ENCODE measurements at regions not wholly inside any gene's neighbourhood (a gene's known extent, or its start where the extent isn't known, plus 50 kb on each side); places are given as distances from the start of the nearest gene placed in this dataset.

DNA sequence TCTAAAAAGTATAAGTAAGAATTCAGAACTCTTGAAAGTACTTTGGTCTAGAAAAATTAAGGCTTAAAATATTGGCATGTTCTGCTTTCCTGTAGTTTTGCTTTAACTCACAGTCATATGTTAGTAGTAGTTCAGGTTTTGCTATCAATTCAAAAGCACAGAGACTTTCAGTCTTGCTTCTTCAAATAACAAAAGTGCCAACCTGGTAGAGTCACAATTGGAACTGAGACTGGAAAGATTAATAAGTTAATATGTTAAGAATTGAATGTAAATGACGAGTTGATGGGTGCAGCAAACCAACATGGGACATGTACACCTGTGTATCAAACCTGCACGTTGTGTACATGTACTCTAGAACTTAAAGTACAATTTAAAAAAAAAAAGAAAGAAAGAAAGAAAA, 822.3 kb downstream of the MTRR start:
- 69 to 77% (median 76%) methylated on average over 2 of the region's 2 CpGs for WGBS, 5 donors
- TF ChIP-seq POLR2AphosphoS5 (IDR thresholded peaks at IDR 0.05) (no peak), POLR2A (IDR thresholded peaks at IDR 0.05) (no peak)
- TF ChIP-seq, protein P1, sequence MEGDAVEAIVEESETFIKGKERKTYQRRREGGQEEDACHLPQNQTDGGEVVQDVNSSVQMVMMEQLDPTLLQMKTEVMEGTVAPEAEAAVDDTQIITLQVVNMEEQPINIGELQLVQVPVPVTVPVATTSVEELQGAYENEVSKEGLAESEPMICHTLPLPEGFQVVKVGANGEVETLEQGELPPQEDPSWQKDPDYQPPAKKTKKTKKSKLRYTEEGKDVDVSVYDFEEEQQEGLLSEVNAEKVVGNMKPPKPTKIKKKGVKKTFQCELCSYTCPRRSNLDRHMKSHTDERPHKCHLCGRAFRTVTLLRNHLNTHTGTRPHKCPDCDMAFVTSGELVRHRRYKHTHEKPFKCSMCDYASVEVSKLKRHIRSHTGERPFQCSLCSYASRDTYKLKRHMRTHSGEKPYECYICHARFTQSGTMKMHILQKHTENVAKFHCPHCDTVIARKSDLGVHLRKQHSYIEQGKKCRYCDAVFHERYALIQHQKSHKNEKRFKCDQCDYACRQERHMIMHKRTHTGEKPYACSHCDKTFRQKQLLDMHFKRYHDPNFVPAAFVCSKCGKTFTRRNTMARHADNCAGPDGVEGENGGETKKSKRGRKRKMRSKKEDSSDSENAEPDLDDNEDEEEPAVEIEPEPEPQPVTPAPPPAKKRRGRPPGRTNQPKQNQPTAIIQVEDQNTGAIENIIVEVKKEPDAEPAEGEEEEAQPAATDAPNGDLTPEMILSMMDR (IDR thresholded peaks at IDR 0.05 in 8 of 11, conservative IDR thresholded peaks at IDR 0.05 in 3 of 11): no peak
- intact Hi-C loops (cut with DNase I; ENCODE audit: low total_unique reads): no loop called here

GRCh38 chr5:8693341-8693844, 824.4 kb downstream of the MTRR start:
- WGBS, 5 donors: 81 to 93% (median 88%) methylated on average over 1 of the region's 1 CpG
- intact Hi-C loops (cut with DNase I; ENCODE audit: low total_unique reads): no loop called here

More for the DNA sequence above, 822.3 kb downstream of the MTRR start:
- Histone ChIP-seq H3K4me1 (no peaks in the 10 kb centered on the region), H3K36me3 (no peaks in the 10 kb centered on the region), H3K9me3 (peaks cover 0 to 3% (median 0%) of the 10 kb centered on the region in 8 donors), H3K4me3 (no peak overlapping the region), H3K27me3 (replicated peaks in 1 of 7) (no peaks in the 10 kb centered on the region), H3K27ac (no peak overlapping the region)
- no peak for DNase-seq

GRCh38 chr5:8694545-8694944, 825.6 kb downstream of the MTRR start:
- Histone ChIP-seq H3K27me3 (replicated peaks in 1 of 7) (no peaks in the 10 kb centered on the region), H3K4me1 (no peaks in the 10 kb centered on the region), H3K36me3 (no peaks in the 10 kb centered on the region), H3K27ac (no peak overlapping the region), H3K4me3 (no peak overlapping the region), H3K9me3 (peaks cover 0 to 7% (median 0%) of the 10 kb centered on the region in 8 donors)
- WGBS, 5 donors: 84 to 94% (median 90%) methylated on average over 3 of the region's 3 CpGs
- TF ChIP-seq POLR2A (IDR thresholded peaks at IDR 0.05): no peak
- DNase-seq: no peak
- intact Hi-C loops (cut with DNase I; ENCODE audit: low total_unique reads): no loop called here

More at GRCh38 chr5:8693341-8693844, 824.4 kb downstream of the MTRR start:
- no peak overlapping the region for H3K4me3 ChIP-seq
- H3K9me3 ChIP-seq: peaks cover 0 to 7% (median 0%) of the 10 kb centered on the region in 8 donors
- H3K4me1 ChIP-seq: no peaks in the 10 kb centered on the region
- H3K36me3 ChIP-seq: no peaks in the 10 kb centered on the region
- H3K27me3 ChIP-seq (replicated peaks in 1 of 7): no peaks in the 10 kb centered on the region
- TF ChIP-seq POLR2AphosphoS5 (IDR thresholded peaks at IDR 0.05): no peak
- TF ChIP-seq, protein P1 (IDR thresholded peaks at IDR 0.05 in 8 of 11, conservative IDR thresholded peaks at IDR 0.05 in 3 of 11): no peak
- TF ChIP-seq POLR2A (IDR thresholded peaks at IDR 0.05): no peak
- H3K27ac ChIP-seq: no peak overlapping the region
- no peak for DNase-seq

GRCh38 chr5:8695902-8696845, 827.2 kb downstream of the MTRR start:
- H3K27me3 ChIP-seq (replicated peaks in 1 of 7): no peaks in the 10 kb centered on the region
- H3K4me3 ChIP-seq: no peak overlapping the region
- H3K27ac ChIP-seq: no peak overlapping the region
- peaks cover 0 to 10% (median 0%) of the 10 kb centered on the region in 8 donors for H3K9me3 ChIP-seq
- DNase-seq: no peak
- H3K36me3 ChIP-seq: no peaks in the 10 kb centered on the region
- intact Hi-C loops (cut with DNase I; ENCODE audit: low total_unique reads): no loop called here
- TF ChIP-seq, protein P1 (IDR thresholded peaks at IDR 0.05 in 8 of 11, conservative IDR thresholded peaks at IDR 0.05 in 3 of 11): no peak
- whole genome bisulfite sequencing, 5 donors: 62 to 79% (median 74%) methylated on average over 10 of the region's 10 CpGs
- H3K4me1 ChIP-seq: no peaks in the 10 kb centered on the region
